HepG2 (cell line): ENCODE measurements at regions not wholly inside any gene's neighbourhood (a gene's known extent, or its start where the extent isn't known, plus 50 kb on each side); places are given as distances from the start of the nearest gene placed in this dataset.

Experiments used
- STAT6 ChIP-seq: sonication (generic); formaldehyde crosslinking; IDR thresholded peaks from 2 replicates; pipeline ENCODE4 v1.4.0; 2020; ENCODE audit warnings: missing genetic modification reagents, mild to moderate bottlenecking, borderline replicate concordance
- TF ChIP-seq, protein P1 (sequence below), 2 experiments: IDR thresholded peaks; 2 replicates each; pipeline ENCODE4 v1.6.1; 2011 to 2012; ENCODE audit warnings: low read length in 2 of 2, borderline replicate concordance in 1 of 2, low read depth in 1 of 2, mild to moderate bottlenecking in 1 of 2, moderate library complexity in 1 of 2
- TF ChIP-seq, protein P2 (sequence below): sonication (generic); formaldehyde crosslinking; IDR thresholded peaks from 2 replicates; pipeline ENCODE4 v1.8.1; 2022; ENCODE audit warnings: low read depth, mild to moderate bottlenecking, missing genetic modification reagents

- TF ChIP-seq, protein P1, sequence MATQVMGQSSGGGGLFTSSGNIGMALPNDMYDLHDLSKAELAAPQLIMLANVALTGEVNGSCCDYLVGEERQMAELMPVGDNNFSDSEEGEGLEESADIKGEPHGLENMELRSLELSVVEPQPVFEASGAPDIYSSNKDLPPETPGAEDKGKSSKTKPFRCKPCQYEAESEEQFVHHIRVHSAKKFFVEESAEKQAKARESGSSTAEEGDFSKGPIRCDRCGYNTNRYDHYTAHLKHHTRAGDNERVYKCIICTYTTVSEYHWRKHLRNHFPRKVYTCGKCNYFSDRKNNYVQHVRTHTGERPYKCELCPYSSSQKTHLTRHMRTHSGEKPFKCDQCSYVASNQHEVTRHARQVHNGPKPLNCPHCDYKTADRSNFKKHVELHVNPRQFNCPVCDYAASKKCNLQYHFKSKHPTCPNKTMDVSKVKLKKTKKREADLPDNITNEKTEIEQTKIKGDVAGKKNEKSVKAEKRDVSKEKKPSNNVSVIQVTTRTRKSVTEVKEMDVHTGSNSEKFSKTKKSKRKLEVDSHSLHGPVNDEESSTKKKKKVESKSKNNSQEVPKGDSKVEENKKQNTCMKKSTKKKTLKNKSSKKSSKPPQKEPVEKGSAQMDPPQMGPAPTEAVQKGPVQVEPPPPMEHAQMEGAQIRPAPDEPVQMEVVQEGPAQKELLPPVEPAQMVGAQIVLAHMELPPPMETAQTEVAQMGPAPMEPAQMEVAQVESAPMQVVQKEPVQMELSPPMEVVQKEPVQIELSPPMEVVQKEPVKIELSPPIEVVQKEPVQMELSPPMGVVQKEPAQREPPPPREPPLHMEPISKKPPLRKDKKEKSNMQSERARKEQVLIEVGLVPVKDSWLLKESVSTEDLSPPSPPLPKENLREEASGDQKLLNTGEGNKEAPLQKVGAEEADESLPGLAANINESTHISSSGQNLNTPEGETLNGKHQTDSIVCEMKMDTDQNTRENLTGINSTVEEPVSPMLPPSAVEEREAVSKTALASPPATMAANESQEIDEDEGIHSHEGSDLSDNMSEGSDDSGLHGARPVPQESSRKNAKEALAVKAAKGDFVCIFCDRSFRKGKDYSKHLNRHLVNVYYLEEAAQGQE (IDR thresholded peaks at IDR 0.05; ENCODE audit: borderline replicate concordance in 1 of 2, low read depth in 1 of 2, low read length in 2 of 2): no peak
- TF ChIP-seq, protein P2, sequence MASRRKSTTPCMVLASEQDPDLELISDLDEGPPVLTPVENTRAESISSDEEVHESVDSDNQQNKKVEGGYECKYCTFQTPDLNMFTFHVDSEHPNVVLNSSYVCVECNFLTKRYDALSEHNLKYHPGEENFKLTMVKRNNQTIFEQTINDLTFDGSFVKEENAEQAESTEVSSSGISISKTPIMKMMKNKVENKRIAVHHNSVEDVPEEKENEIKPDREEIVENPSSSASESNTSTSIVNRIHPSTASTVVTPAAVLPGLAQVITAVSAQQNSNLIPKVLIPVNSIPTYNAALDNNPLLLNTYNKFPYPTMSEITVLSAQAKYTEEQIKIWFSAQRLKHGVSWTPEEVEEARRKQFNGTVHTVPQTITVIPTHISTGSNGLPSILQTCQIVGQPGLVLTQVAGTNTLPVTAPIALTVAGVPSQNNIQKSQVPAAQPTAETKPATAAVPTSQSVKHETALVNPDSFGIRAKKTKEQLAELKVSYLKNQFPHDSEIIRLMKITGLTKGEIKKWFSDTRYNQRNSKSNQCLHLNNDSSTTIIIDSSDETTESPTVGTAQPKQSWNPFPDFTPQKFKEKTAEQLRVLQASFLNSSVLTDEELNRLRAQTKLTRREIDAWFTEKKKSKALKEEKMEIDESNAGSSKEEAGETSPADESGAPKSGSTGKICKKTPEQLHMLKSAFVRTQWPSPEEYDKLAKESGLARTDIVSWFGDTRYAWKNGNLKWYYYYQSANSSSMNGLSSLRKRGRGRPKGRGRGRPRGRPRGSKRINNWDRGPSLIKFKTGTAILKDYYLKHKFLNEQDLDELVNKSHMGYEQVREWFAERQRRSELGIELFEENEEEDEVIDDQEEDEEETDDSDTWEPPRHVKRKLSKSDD: no peak
- no peak for TF ChIP-seq STAT6
- TF ChIP-seq, all 625 proteins: peak for 0
Measured at GRCh38 chr2:107743274-107743673, 83.4 kb upstream of the RGPD4 start (continued).
